ENCODE measurements at regions not wholly inside any gene's neighbourhood (a gene's known extent, or its start where the extent isn't known, plus 50 kb on each side); places are given as distances from the start of the nearest gene placed in this dataset.
"Not testable (repeated sequence)": the region's sequence is repeated elsewhere in the genome, so short reads cannot be mapped to it uniquely, and the experiment has no call there.

GRCh38 chr2:47697000-47697601 is 85.8 kb upstream of the MSH6 start:
- Histone ChIP-seq H3K4me1 (ENCODE audit: low read length) (peaks cover 12% of the 10 kb centered on the region), H3K27me3 (ENCODE audit: low read depth, low read length) (no peaks in the 10 kb centered on the region), H3K27ac (ENCODE audit: low read length) (no peak overlapping the region), H4K20me1 (ENCODE audit: insufficient read depth, low read length) (no peaks in the 10 kb centered on the region), H2AFZ (ENCODE audit: low read depth, low read length) (peak overlapping the region; percentile 89; the same call in 1 of the 2 replicates), H3K36me3 (replicated peaks; ENCODE audit: low read depth, low read length) (no peaks in the 10 kb centered on the region), H3K4me2 (ENCODE audit: low read length) (peak overlapping the region; percentile 70), H3K4me3 (ENCODE audit: low read length) (peak overlapping the region; percentile 54), H3K9me3 (ENCODE audit: insufficient read depth, low read length) (peaks cover 5% of the 10 kb centered on the region; the same call in 1 of the 2 replicates), H3K79me2 (ENCODE audit: low read length) (no peaks in the 10 kb centered on the region), H3K9ac (ENCODE audit: low read length) (peak overlapping the region; percentile 9; the same call in 1 of the 2 replicates)
- no peak for TF ChIP-seq EZH2phosphoT487 (IDR thresholded peaks at IDR 0.05; ENCODE audit: low read depth)
- TF ChIP-seq CTCF (IDR thresholded peaks at IDR 0.05; ENCODE audit: low read depth, low read length), result no peak

DNA sequence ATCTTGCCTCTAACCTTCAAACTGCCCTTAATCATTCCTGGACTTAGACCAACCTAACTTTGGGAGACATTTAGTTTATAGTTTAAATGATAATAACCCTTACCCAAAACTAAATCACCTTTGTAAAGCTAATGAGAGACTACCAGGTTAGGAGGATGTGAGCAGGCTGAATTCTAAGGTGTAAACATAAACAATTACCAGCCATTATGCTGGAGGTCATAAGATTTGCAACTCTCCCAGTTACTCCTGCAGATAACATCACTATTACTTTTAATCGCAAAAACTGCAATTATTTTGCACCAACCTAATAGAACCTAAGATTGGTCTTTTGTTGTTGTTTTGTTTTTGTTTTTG is 86.5 kb upstream of the MSH6 start:
- Histone ChIP-seq H3K4me2 (ENCODE audit: low read length) (no peak overlapping the region), H3K36me3 (replicated peaks; ENCODE audit: low read depth, low read length) (no peaks in the 10 kb centered on the region), H3K4me3 (ENCODE audit: low read length) (no peak overlapping the region), H3K79me2 (ENCODE audit: low read length) (no peaks in the 10 kb centered on the region), H3K9ac (ENCODE audit: low read length) (no peak overlapping the region), H3K4me1 (ENCODE audit: low read length) (peaks cover 12% of the 10 kb centered on the region), H2AFZ (ENCODE audit: low read depth, low read length) (no peak overlapping the region), H3K27ac (ENCODE audit: low read length) (no peak overlapping the region), H3K27me3 (ENCODE audit: low read depth, low read length) (no peaks in the 10 kb centered on the region), H3K9me3 (ENCODE audit: insufficient read depth, low read length) (peaks cover 5% of the 10 kb centered on the region; the same call in 1 of the 2 replicates), H4K20me1 (ENCODE audit: insufficient read depth, low read length) (no peaks in the 10 kb centered on the region)
- no peak for TF ChIP-seq CTCF (IDR thresholded peaks at IDR 0.05; ENCODE audit: low read depth, low read length)
- TF ChIP-seq EZH2phosphoT487 (IDR thresholded peaks at IDR 0.05; ENCODE audit: low read depth), result no peak

DNA sequence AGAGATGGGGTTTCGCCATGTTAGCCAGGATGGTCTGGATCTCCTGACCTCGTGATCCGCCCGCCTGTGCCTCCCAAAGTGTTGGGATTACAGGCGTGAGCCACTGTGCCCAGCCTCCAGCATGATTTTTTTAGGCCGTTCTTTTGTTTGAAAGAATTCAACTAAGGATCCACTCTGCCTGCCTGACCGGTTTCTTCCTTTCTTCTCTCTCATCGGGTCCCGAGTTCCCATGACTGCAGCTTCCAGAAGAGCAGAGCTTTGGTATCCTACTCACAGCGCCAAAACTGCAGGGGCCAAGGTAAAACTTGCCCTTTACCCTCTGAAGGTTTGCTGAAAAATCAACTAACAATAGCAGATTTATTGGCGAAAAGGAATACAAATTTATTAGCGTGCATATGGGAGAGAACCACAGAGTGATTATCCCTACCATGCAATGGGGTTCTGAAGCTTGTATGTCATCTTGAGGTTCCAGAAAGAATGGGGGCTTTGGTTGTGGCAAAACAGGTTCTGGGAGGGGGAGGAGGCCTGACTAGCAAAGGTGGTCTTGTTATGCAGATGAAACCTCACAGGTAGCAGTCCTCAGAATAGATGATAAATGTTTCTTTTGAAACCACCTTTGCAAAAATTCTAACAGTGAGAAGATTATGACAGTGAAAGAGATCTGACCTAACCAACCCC is 87.0 kb upstream of the MSH6 start:
- Histone ChIP-seq H2AFZ (ENCODE audit: low read depth, low read length) (no peak overlapping the region), H3K27me3 (ENCODE audit: low read depth, low read length) (no peaks in the 10 kb centered on the region), H4K20me1 (ENCODE audit: insufficient read depth, low read length) (no peaks in the 10 kb centered on the region), H3K9ac (ENCODE audit: low read length) (no peak overlapping the region), H3K27ac (ENCODE audit: low read length) (no peak overlapping the region), H3K36me3 (replicated peaks; ENCODE audit: low read depth, low read length) (no peaks in the 10 kb centered on the region), H3K4me2 (ENCODE audit: low read length) (no peak overlapping the region), H3K4me3 (ENCODE audit: low read length) (no peak overlapping the region), H3K9me3 (ENCODE audit: insufficient read depth, low read length) (peaks cover 5% of the 10 kb centered on the region; the same call in 1 of the 2 replicates), H3K79me2 (ENCODE audit: low read length) (no peaks in the 10 kb centered on the region), H3K4me1 (ENCODE audit: low read length) (peaks cover 12% of the 10 kb centered on the region)
- TF ChIP-seq EZH2phosphoT487 (IDR thresholded peaks at IDR 0.05; ENCODE audit: low read depth) (no peak), CTCF (IDR thresholded peaks at IDR 0.05; ENCODE audit: low read depth, low read length) (no peak)

DNA sequence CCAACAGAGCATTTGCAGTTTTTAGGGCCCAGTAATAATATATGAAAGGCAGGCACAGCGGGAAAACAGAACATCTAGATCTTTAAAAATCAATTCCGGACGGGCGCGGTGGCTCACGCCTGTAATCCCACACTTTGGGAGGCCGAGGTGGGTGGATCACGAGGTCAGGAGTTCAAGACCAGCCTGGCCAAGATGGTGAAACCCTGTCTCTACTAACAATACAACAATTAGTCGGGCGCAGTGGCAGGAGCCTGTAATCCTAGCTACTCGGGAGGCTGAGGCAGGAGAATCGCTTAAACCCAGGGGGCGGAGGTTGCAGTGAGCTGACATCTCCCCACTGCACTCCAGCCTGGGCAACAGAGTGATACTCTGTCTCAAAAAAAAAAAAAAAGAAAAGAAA is 88.5 kb upstream of the MSH6 start:
- H3K4me1 ChIP-seq (ENCODE audit: low read length), result peaks cover 12% of the 10 kb centered on the region
- not testable (repeated sequence) for H3K36me3 ChIP-seq (replicated peaks; ENCODE audit: low read depth, low read length); H3K27ac ChIP-seq (ENCODE audit: low read length); H3K4me2 ChIP-seq (ENCODE audit: low read length); H2AFZ ChIP-seq (ENCODE audit: low read depth, low read length); H3K9ac ChIP-seq (ENCODE audit: low read length); H4K20me1 ChIP-seq (ENCODE audit: insufficient read depth, low read length); H3K79me2 ChIP-seq (ENCODE audit: low read length); H3K9me3 ChIP-seq (ENCODE audit: insufficient read depth, low read length); H3K4me3 ChIP-seq (ENCODE audit: low read length); H3K27me3 ChIP-seq (ENCODE audit: low read depth, low read length)

GRCh38 chr2:47690706-47691325 is 92.1 kb upstream of the MSH6 start:
- H3K27me3 ChIP-seq (ENCODE audit: low read depth, low read length); H3K9ac ChIP-seq (ENCODE audit: low read length); H3K27ac ChIP-seq (ENCODE audit: low read length); H4K20me1 ChIP-seq (ENCODE audit: insufficient read depth, low read length); H3K36me3 ChIP-seq (replicated peaks; ENCODE audit: low read depth, low read length); H3K4me1 ChIP-seq (ENCODE audit: low read length); H3K79me2 ChIP-seq (ENCODE audit: low read length); H3K4me3 ChIP-seq (ENCODE audit: low read length); H3K4me2 ChIP-seq (ENCODE audit: low read length); H2AFZ ChIP-seq (ENCODE audit: low read depth, low read length); H3K9me3 ChIP-seq (ENCODE audit: insufficient read depth, low read length): not testable (repeated sequence)
